ENCODE measurements at regions not wholly inside any gene's neighbourhood (a gene's known extent, or its start where the extent isn't known, plus 50 kb on each side); places are given as distances from the start of the nearest gene placed in this dataset.

DNA sequence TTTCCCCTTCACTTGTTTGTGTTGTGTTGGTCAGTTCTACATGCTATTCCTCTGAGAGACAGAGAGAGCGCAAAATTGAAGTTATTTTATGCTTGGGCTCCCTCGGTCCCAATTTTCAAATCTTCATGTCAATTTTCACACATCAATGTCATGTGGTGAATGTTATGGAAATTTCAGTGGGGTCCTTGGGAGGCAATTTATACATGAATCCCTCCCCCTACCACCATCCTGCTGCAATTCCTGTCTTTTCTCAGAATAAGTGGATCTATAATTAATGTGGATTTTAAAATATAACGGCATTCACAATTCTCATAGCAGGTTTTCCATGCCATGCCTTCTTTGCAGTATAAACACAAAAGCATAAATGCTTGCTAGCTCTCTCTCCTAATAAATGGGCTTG lies 499.9 kb downstream of the MCTP2 start:
- no peaks in the 10 kb centered on the region for H4K20me1 ChIP-seq (replicated peaks; ENCODE audit: insufficient read depth)
- H3K27ac ChIP-seq (ENCODE audit: low read depth) = no peak overlapping the region
- H3K27ac Mint-ChIP-seq = no peak overlapping the region
- H3K4me3 ChIP-seq = no peak overlapping the region
- TF ChIP-seq, protein P1, sequence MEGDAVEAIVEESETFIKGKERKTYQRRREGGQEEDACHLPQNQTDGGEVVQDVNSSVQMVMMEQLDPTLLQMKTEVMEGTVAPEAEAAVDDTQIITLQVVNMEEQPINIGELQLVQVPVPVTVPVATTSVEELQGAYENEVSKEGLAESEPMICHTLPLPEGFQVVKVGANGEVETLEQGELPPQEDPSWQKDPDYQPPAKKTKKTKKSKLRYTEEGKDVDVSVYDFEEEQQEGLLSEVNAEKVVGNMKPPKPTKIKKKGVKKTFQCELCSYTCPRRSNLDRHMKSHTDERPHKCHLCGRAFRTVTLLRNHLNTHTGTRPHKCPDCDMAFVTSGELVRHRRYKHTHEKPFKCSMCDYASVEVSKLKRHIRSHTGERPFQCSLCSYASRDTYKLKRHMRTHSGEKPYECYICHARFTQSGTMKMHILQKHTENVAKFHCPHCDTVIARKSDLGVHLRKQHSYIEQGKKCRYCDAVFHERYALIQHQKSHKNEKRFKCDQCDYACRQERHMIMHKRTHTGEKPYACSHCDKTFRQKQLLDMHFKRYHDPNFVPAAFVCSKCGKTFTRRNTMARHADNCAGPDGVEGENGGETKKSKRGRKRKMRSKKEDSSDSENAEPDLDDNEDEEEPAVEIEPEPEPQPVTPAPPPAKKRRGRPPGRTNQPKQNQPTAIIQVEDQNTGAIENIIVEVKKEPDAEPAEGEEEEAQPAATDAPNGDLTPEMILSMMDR (conservative IDR thresholded peaks at IDR 0.05; ENCODE audit: low read depth in 2 of 2) = no peak
- TF ChIP-seq STAT1 (IDR thresholded peaks at IDR 0.05; ENCODE audit: unreplicated experiment) = no peak
- TF ChIP-seq NANOG (IDR thresholded peaks at IDR 0.05; ENCODE audit: borderline replicate concordance) = no peak
- no peak for TF ChIP-seq EZH2 (IDR thresholded peaks at IDR 0.05; ENCODE audit: low read depth, unreplicated experiment)
- no peak for TF ChIP-seq EZH2phosphoT487 (IDR thresholded peaks at IDR 0.05; ENCODE audit: unreplicated experiment)
- no peak for TF ChIP-seq POLR2AphosphoS5 (IDR thresholded peaks at IDR 0.05; ENCODE audit: low read depth)
- TF ChIP-seq ZNF331 (CRISPR knock-in tag; IDR thresholded peaks at IDR 0.05; ENCODE audit: low read depth) = no peak
- TF ChIP-seq, protein P2, sequence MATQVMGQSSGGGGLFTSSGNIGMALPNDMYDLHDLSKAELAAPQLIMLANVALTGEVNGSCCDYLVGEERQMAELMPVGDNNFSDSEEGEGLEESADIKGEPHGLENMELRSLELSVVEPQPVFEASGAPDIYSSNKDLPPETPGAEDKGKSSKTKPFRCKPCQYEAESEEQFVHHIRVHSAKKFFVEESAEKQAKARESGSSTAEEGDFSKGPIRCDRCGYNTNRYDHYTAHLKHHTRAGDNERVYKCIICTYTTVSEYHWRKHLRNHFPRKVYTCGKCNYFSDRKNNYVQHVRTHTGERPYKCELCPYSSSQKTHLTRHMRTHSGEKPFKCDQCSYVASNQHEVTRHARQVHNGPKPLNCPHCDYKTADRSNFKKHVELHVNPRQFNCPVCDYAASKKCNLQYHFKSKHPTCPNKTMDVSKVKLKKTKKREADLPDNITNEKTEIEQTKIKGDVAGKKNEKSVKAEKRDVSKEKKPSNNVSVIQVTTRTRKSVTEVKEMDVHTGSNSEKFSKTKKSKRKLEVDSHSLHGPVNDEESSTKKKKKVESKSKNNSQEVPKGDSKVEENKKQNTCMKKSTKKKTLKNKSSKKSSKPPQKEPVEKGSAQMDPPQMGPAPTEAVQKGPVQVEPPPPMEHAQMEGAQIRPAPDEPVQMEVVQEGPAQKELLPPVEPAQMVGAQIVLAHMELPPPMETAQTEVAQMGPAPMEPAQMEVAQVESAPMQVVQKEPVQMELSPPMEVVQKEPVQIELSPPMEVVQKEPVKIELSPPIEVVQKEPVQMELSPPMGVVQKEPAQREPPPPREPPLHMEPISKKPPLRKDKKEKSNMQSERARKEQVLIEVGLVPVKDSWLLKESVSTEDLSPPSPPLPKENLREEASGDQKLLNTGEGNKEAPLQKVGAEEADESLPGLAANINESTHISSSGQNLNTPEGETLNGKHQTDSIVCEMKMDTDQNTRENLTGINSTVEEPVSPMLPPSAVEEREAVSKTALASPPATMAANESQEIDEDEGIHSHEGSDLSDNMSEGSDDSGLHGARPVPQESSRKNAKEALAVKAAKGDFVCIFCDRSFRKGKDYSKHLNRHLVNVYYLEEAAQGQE (IDR thresholded peaks at IDR 0.05; ENCODE audit: unreplicated experiment) = no peak
- no peak for TF ChIP-seq ZNF114 (CRISPR knock-in tag; IDR thresholded peaks at IDR 0.05)
- no peaks in the 10 kb centered on the region for H3K36me3 Mint-ChIP-seq (ENCODE audit: low read depth)
- peaks cover 2% of the 10 kb centered on the region for H3K27me3 Mint-ChIP-seq (ENCODE audit: insufficient read depth, low read depth, poor library complexity)
- no peaks in the 10 kb centered on the region for H3K4me1 Mint-ChIP-seq
- H3K4me2 ChIP-seq = no peak overlapping the region
- no peak for ATAC-seq
- H3K4me1 ChIP-seq (ENCODE audit: insufficient read depth) = no peaks in the 10 kb centered on the region
- H3K27me3 ChIP-seq (ENCODE audit: insufficient read depth) = no peaks in the 10 kb centered on the region
- H2AFZ ChIP-seq = no peak overlapping the region
- H3K79me2 ChIP-seq (replicated peaks; ENCODE audit: insufficient read depth) = no peaks in the 10 kb centered on the region
- no peaks in the 10 kb centered on the region for H3F3A ChIP-seq (replicated peaks; ENCODE audit: low read depth)
- H3K9me2 ChIP-seq (ENCODE audit: insufficient read depth) = 0 out of 2 replicates have a peak, but pooled peaks cover under 1% of the 10 kb centered on the region
- no peaks in the 10 kb centered on the region for H3K9me3 Mint-ChIP-seq
- H3K36me3 ChIP-seq (ENCODE audit: insufficient read depth) = no peaks in the 10 kb centered on the region
- no peak overlapping the region for H3K4me3 Mint-ChIP-seq
- DNase-seq (ENCODE audit: low spot score) = no peak

DNA sequence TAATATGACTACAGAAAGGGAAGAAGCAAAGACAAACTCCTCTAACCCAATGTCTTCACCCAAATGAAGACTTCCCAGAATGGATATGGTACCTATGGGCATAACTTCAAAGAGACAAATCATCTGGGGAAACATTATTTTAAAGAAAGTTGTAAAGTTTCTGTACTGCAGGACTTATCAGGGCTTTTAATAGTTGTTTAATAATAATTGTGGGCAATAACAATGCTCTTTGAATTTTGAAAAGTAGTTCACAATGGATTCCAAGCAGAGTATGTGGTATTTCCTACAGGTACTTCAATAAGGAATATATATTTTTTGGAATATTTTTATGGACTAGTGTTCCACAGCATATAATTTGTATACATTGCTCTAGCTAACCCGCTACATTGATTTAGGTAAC lies 503.1 kb downstream of the MCTP2 start:
- Histone ChIP-seq H4K20me1 (replicated peaks; ENCODE audit: insufficient read depth) (no peaks in the 10 kb centered on the region), H3K4me1 (ENCODE audit: insufficient read depth) (no peaks in the 10 kb centered on the region), H3K9me2 (ENCODE audit: insufficient read depth) (no peaks in the 10 kb centered on the region), H3K27me3 (ENCODE audit: insufficient read depth) (no peaks in the 10 kb centered on the region), H3K79me2 (replicated peaks; ENCODE audit: insufficient read depth) (no peaks in the 10 kb centered on the region), H3K4me2 (no peak overlapping the region), H3F3A (replicated peaks; ENCODE audit: low read depth) (no peaks in the 10 kb centered on the region), H3K36me3 (ENCODE audit: insufficient read depth) (no peaks in the 10 kb centered on the region), H3K27ac (ENCODE audit: low read depth) (no peak overlapping the region), H2AFZ (no peak overlapping the region), H3K4me3 (no peak overlapping the region)
- H3K9me3 Mint-ChIP-seq = no peaks in the 10 kb centered on the region
- no peak for DNase-seq (ENCODE audit: low spot score)
- no peak overlapping the region for H3K4me3 Mint-ChIP-seq
- no peaks in the 10 kb centered on the region for H3K4me1 Mint-ChIP-seq
- H3K27ac Mint-ChIP-seq = no peak overlapping the region
- H3K27me3 Mint-ChIP-seq (ENCODE audit: insufficient read depth, low read depth, poor library complexity) = peaks cover 2% of the 10 kb centered on the region
- H3K36me3 Mint-ChIP-seq (ENCODE audit: low read depth) = no peaks in the 10 kb centered on the region
- no peak for ATAC-seq
- no peak for TF ChIP-seq ZNF331 (CRISPR knock-in tag; IDR thresholded peaks at IDR 0.05; ENCODE audit: low read depth)
- no peak for TF ChIP-seq JUNB (IDR thresholded peaks at IDR 0.05; ENCODE audit: unreplicated experiment)
- TF ChIP-seq POLR2AphosphoS5 (IDR thresholded peaks at IDR 0.05; ENCODE audit: low read depth) = no peak
- no peak for TF ChIP-seq ZNF114 (CRISPR knock-in tag; IDR thresholded peaks at IDR 0.05)
- TF ChIP-seq NANOG (IDR thresholded peaks at IDR 0.05; ENCODE audit: borderline replicate concordance) = no peak
- TF ChIP-seq, protein P1 (conservative IDR thresholded peaks at IDR 0.05; ENCODE audit: low read depth in 2 of 2) = no peak
- TF ChIP-seq, protein P3, sequence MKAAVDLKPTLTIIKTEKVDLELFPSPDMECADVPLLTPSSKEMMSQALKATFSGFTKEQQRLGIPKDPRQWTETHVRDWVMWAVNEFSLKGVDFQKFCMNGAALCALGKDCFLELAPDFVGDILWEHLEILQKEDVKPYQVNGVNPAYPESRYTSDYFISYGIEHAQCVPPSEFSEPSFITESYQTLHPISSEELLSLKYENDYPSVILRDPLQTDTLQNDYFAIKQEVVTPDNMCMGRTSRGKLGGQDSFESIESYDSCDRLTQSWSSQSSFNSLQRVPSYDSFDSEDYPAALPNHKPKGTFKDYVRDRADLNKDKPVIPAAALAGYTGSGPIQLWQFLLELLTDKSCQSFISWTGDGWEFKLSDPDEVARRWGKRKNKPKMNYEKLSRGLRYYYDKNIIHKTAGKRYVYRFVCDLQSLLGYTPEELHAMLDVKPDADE (IDR thresholded peaks at IDR 0.05) = no peak
- TF ChIP-seq EZH2phosphoT487 (IDR thresholded peaks at IDR 0.05; ENCODE audit: unreplicated experiment) = no peak
- TF ChIP-seq, protein P2 (IDR thresholded peaks at IDR 0.05; ENCODE audit: unreplicated experiment) = no peak
- no peak for TF ChIP-seq EZH2 (IDR thresholded peaks at IDR 0.05; ENCODE audit: low read depth, unreplicated experiment)
- TF ChIP-seq STAT1 (IDR thresholded peaks at IDR 0.05; ENCODE audit: unreplicated experiment) = no peak
